Bronchial epithelial cell (primary cell): ENCODE measurements at regions not wholly inside any gene's neighbourhood (a gene's known extent, or its start where the extent isn't known, plus 50 kb on each side); places are given as distances from the start of the nearest gene placed in this dataset.

ENCODE experiments used
- DNase-seq: peaks from one replicate; pipeline ENCODE4 v3.0.0-alpha.2; 2010; ENCODE audit warnings: low read depth
- FAIRE-seq: peaks from 2 replicates; lab custom pipeline; 2011; peaks lifted over from hg19 to GRCh38; lab: Jason Lieb, UNC
- H3K27me3 ChIP-seq: 2 replicates; pipeline ENCODE4 v1.5.1; 2011; ENCODE audit warnings: low read length; ENCODE audit not compliant: control insufficient read depth, insufficient read depth
- H3K36me3 ChIP-seq: 2 replicates; pipeline ENCODE4 v1.5.1; 2011; ENCODE audit warnings: low read length; ENCODE audit not compliant: control insufficient read depth, insufficient read depth
- H3K4me3 ChIP-seq: 2 replicates; pipeline ENCODE4 v1.5.1; 2011; ENCODE audit warnings: mild to moderate bottlenecking, low read depth, low read length, control low read depth
- TF ChIP-seq, protein P1 (sequence below): IDR thresholded peaks from 2 replicates; pipeline ENCODE4 v1.5.1; 2011; ENCODE audit warnings: mild to moderate bottlenecking, moderate library complexity, low read length, control low read depth, inconsistent platforms; ENCODE audit not compliant: insufficient read depth, severe bottlenecking

DNA sequence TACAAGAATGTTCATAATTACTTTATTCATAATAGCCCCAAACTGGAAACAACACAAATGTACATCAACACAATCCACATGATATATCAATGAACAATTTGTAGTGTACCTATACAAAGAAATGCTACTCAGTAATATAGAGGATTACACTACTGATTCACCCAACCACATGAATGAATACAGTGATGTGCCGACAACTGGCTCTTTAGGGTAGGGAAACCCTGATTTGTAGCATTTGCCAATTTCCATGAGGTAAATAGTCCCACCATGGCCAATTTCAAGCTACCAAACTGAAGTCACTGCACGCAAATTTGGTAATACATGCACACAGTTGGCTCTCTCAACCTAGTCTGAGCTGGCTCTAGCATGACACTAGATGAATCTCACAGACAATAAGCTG, 190.4 kb upstream of the KRR1 start:
- Histone ChIP-seq H3K4me3 (no peak overlapping the region), H3K27me3 (no peaks in the 10 kb centered on the region), H3K36me3 (no peaks in the 10 kb centered on the region)
- FAIRE-seq (no peak), DNase-seq (no peak)
- TF ChIP-seq, protein P1, sequence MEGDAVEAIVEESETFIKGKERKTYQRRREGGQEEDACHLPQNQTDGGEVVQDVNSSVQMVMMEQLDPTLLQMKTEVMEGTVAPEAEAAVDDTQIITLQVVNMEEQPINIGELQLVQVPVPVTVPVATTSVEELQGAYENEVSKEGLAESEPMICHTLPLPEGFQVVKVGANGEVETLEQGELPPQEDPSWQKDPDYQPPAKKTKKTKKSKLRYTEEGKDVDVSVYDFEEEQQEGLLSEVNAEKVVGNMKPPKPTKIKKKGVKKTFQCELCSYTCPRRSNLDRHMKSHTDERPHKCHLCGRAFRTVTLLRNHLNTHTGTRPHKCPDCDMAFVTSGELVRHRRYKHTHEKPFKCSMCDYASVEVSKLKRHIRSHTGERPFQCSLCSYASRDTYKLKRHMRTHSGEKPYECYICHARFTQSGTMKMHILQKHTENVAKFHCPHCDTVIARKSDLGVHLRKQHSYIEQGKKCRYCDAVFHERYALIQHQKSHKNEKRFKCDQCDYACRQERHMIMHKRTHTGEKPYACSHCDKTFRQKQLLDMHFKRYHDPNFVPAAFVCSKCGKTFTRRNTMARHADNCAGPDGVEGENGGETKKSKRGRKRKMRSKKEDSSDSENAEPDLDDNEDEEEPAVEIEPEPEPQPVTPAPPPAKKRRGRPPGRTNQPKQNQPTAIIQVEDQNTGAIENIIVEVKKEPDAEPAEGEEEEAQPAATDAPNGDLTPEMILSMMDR = no peak

- FAIRE-seq (no peak), DNase-seq (no peak)
Observed at GRCh38 chr12:75699728-75700496, 188.5 kb upstream of the KRR1 start.

DNA sequence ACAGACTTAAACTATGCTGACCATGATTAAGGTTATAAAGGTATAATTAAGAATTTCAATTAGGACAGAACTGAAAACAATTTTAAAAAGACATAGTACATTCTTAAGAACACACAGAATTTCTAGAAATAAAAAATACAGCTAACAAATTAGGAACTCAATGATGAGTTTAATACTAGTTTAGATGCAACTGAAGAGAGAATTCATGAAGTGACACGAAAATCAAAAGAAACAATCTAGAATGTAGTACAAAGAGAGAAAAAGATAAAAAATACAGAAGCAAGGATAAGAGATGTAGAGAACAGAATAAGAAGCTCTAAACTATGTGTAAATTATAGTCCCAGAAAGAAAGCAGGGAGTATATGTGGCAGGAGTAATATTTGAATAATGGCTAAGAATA, 187.8 kb upstream of the KRR1 start:
- DNase-seq (no peak), FAIRE-seq (no peak)
- Histone ChIP-seq H3K27me3 (no peaks in the 10 kb centered on the region), H3K36me3 (no peaks in the 10 kb centered on the region), H3K4me3 (no peak overlapping the region)
- TF ChIP-seq, protein P1 = no peak

More at GRCh38 chr12:75699728-75700496, 188.5 kb upstream of the KRR1 start:
- H3K27me3 ChIP-seq = no peaks in the 10 kb centered on the region
- H3K36me3 ChIP-seq = no peaks in the 10 kb centered on the region
- H3K4me3 ChIP-seq = no peak overlapping the region
- TF ChIP-seq, protein P1 = no peak

DNA sequence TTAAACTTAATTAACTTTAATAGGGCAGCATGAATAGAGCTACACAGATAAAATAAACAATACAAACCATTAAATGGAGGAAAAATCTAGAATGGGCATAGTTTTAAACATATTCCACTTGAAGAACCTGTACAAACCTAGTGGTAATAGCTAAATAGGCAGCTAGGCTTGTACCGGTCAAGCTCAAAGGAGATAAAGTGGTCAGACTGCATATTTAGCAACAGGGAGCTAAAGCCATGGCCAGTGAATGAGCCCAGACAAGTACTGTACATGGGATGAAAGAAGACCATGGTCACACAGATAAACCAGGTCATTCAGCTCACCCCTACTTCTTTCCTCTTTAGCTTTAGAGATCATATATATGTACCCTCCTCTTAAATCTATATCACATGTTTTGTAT, 186.6 kb upstream of the KRR1 start:
- no peak for FAIRE-seq
- no peak overlapping the region for H3K4me3 ChIP-seq
- no peak for DNase-seq
- no peaks in the 10 kb centered on the region for H3K36me3 ChIP-seq
- TF ChIP-seq, protein P1 = no peak
- no peaks in the 10 kb centered on the region for H3K27me3 ChIP-seq

GRCh38 chr12:75695926-75696325, 184.5 kb upstream of the KRR1 start:
- no peak for DNase-seq
- Histone ChIP-seq H3K27me3 (no peaks in the 10 kb centered on the region), H3K36me3 (no peaks in the 10 kb centered on the region), H3K4me3 (no peak overlapping the region)
- TF ChIP-seq, protein P1 = no peak
- FAIRE-seq = no peak
